NCI-H2196 (cell line): ENCODE measurements at regions not wholly inside any gene's neighbourhood (a gene's known extent, or its start where the extent isn't known, plus 50 kb on each side); places are given as distances from the start of the nearest gene placed in this dataset.

Source experiments
- DNase-seq: peaks from one replicate; lab custom pipeline; 2025; ENCODE audit not compliant: unreplicated experiment; lab: John Stamatoyannopoulos, UW

- no peak for DNase-seq
These were observed 180.0 kb downstream of the MTRR start for GRCh38 chr5:8048920-8049319.

GRCh38 chr5:8050616-8051175 is 181.7 kb downstream of the MTRR start:
- no peak for DNase-seq

- DNase-seq = no peak
These were observed 184.3 kb downstream of the MTRR start for GRCh38 chr5:8053270-8053669.

GRCh38 chr5:8057769-8058168 is 188.8 kb downstream of the MTRR start:
- no peak for DNase-seq

GRCh38 chr5:8058616-8059190 is 189.8 kb downstream of the MTRR start:
- no peak for DNase-seq

DNA sequence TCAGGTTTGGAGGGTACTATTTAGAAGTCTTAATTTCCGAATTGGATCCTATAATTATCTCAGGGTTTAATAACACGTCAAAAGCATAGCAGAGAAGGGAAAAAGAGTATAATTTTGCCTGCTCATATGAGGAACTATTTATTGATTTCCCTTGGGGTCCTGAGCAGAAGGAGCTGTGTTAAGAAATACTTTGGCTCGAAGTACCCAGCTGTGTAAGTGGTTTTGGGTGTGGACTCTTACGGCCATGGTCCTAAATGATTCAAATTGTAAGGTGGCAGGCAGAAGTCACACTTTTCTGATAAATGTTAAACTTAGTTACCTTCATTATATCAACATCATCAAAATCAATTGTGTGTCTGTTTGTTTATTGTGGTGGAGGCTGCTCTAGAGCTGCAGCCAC is 190.4 kb downstream of the MTRR start:
- no peak for DNase-seq

- DNase-seq = no peak
These were observed 191.4 kb downstream of the MTRR start for GRCh38 chr5:8060235-8060952.

GRCh38 chr5:8060953-8061429 is 192.0 kb downstream of the MTRR start:
- DNase-seq = no peak

GRCh38 chr5:8062521-8062920 is 193.6 kb downstream of the MTRR start:
- DNase-seq = no peak

- DNase-seq = no peak
These were observed 199.1 kb downstream of the MTRR start for GRCh38 chr5:8068078-8068477.

- no peak for DNase-seq
These were observed 201.2 kb downstream of the MTRR start for GRCh38 chr5:8070138-8070537.

- no peak for DNase-seq
These were observed 210.1 kb downstream of the MTRR start for GRCh38 chr5:8079056-8079455.

DNA sequence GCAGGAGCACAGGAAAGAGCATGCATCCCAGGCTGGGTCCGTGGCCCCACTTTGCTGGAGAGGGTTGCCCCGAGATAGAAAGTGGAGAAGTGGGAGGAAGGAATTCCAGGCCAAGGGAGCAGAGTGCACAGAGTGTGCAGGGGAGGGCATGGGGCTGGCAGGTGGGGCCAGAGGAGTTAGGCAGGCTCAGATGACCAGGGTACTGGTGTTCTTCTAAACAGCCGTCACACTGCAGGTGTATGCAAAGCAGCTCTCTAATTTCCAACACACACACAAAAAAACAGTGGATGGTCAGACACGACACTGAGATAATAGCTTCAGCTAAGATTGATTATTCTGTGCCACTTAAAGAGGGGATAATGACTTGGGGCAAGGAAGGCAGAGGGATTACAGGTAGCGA is 212.2 kb downstream of the MTRR start:
- no peak for DNase-seq

DNA sequence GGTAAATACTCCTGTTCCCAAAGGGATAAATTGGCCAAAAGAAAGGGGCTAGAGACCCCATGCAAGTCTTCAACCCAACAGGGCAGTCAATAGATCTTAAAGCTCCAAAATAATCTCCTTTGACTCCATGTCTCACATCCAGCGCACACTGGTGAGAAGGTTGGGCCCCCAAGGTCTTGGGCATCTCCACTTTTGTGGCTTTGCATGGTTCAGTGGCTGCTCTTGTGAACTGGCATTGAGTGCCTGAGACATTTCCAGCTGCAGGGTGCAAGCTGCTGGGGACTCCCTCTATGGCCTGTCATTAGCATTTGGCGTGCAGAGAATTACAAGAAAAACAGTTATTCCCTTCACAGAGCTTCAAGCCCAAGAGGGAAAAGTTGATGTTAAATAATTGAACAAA is 224.7 kb downstream of the MTRR start:
- no peak for DNase-seq

- no peak for DNase-seq
These were observed 225.4 kb downstream of the MTRR start for GRCh38 chr5:8094304-8094703.

GRCh38 chr5:8097146-8097545 is 228.2 kb downstream of the MTRR start:
- no peak for DNase-seq

- no peak for DNase-seq
These were observed 229.1 kb downstream of the MTRR start for GRCh38 chr5:8098081-8098480.

DNA sequence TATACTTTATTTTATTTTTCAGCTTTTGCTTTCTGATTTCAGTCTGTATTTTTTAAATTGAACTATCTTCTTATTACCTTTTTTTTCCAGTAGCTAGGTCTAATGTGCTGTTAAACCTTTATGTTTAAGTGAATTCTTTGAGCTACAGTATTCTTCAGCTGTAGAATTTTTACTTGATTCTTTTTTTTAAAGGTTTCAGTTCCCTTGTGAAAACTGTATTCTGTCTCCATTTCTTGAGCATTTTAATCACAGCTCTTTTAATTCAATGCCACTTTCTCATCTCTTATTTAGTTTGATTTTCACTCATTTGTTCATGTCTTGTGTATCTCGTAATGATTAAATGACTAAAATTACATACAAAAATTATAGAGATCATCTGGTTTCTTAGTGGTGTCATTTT is 233.8 kb downstream of the MTRR start:
- DNase-seq = no peak

DNA sequence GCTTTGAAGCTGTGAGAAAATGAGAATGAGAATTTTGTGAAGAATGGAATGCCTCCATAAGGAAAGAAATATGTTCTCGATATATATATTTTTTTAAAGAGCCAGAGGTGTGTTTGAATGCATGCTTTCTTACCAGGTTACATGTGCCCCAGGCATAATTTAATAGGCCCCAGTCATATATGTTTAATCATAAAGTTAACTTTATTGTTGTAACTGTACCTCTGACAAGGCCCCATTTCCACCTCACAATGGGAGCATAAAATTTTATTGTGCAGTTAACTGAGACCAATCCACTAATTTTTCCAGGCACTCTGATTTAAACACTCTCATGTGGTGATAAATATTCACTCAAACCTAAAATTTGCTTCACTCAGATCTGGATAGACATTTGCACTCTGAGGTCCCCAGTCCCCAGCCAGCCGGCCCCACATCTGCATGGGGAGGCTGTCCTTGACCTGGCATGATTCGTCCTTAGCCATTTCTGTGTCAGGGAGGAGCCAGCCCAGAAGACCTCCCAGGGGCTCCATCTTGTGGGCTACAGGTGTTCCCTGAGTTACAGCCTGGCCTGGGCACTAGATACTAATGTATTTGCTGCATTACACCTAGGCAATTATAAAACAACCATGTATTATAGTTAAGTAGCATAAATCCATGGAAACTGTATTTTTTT is 245.8 kb downstream of the MTRR start:
- no peak for DNase-seq

DNA sequence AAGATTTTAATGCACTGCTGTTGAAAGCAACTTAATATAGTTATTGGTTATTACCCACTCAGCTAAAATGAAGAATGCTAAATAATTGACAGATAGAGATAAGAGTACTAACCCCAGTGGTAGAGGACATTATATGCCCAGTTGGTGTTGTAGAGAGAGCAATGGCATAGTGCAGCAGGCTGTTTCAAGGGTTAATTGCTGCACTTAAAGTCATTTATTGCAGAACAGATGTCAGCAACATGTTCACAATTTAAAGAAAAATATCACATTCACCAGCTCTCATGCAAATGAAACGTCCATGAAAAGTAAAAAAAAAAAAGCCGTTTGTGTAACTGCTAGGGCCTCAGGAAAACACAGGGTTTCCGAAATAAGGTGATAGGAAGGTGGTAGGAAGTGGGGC is 254.6 kb downstream of the MTRR start:
- DNase-seq = no peak

- no peak for DNase-seq
These were observed 265.7 kb downstream of the MTRR start for GRCh38 chr5:8134609-8135008.

- DNase-seq = no peak
These were observed 266.8 kb downstream of the MTRR start for GRCh38 chr5:8135742-8136141.
